H1 (cell line): ENCODE measurements at regions not wholly inside any gene's neighbourhood (a gene's known extent, or its start where the extent isn't known, plus 50 kb on each side); places are given as distances from the start of the nearest gene placed in this dataset.

ENCODE experiments used
- CTCF ChIA-PET: fragments of 300-600 bp; sonication (Branson Sonifier 250); formaldehyde crosslinking; loops from one replicate; lab custom pipeline; 2021; ENCODE audit not compliant: partially characterized antibody; lab: Charles Lee
- POLR2A ChIA-PET: fragments of 300-600 bp; sonication (Branson Sonifier 250); formaldehyde crosslinking; loops from one replicate; lab custom pipeline; 2021; ENCODE audit warnings: inconsistent platforms; ENCODE audit not compliant: partially characterized antibody; lab: Charles Lee
- DNase-seq, 2 experiments: peaks; one replicate each; pipeline versions ENCODE4 v3.0.0 to v3.0.0-alpha.2; 2010 to 2022; ENCODE audit warnings: low spot score in 2 of 2, low read depth in 1 of 2, mixed read lengths in 1 of 2
- FAIRE-seq: peaks from 2 replicates; lab custom pipeline; 2011; peaks lifted over from hg19 to GRCh38; lab: Jason Lieb, UNC
- H2AFZ ChIP-seq: 2 replicates; pipeline ENCODE4 v1.8.1; 2012; ENCODE audit warnings: low read length, inconsistent platforms
- H2AK5ac ChIP-seq: 2 replicates; pipeline ENCODE4 v1.6.1; 2013; ENCODE audit warnings: low read depth, low read length
- H2BK120ac ChIP-seq: replicated peaks from 2 replicates; pipeline ENCODE3; 2013; ENCODE audit warnings: low read depth, low read length, inconsistent platforms
- H2BK12ac ChIP-seq: 2 replicates; pipeline ENCODE4 v1.6.1; 2013; ENCODE audit warnings: low read depth, low read length
- H2BK15ac ChIP-seq: 2 replicates; pipeline ENCODE4 v1.6.1; 2013; ENCODE audit warnings: low read length
- H2BK20ac ChIP-seq: 2 replicates; pipeline ENCODE4 v1.6.1; 2013; ENCODE audit warnings: low read length
- H2BK5ac ChIP-seq: 2 replicates; pipeline ENCODE4 v1.6.1; 2013; ENCODE audit warnings: low read depth, low read length
- H3K14ac ChIP-seq: 2 replicates; pipeline ENCODE4 v1.6.1; 2013; ENCODE audit warnings: inconsistent platforms; ENCODE audit not compliant: insufficient read length
- H3K18ac ChIP-seq: 2 replicates; pipeline ENCODE4 v1.6.1; 2013; ENCODE audit warnings: low read length; ENCODE audit errors: extremely low read depth
- H3K23ac ChIP-seq: 2 replicates; pipeline ENCODE4 v1.6.1; 2013; ENCODE audit warnings: inconsistent platforms; ENCODE audit not compliant: insufficient read length
- H3K23me2 ChIP-seq: 2 replicates; pipeline ENCODE4 v1.6.1; 2013; ENCODE audit warnings: low read depth, low read length
- H3K27ac ChIP-seq: 2 replicates; pipeline ENCODE4 v1.6.1; 2011; ENCODE audit warnings: low read depth, low read length, inconsistent platforms
- H3K27me3 ChIP-seq, 4 experiments: replicated peaks in 1 of 4; 1 replicate in 1 of 4; 2 replicates in 3 of 4; pipeline versions ENCODE4 v1.6.1 to v1.8.1; 2011 to 2013; ENCODE audit warnings: low read length in 3 of 4, mild to moderate bottlenecking in 3 of 4, inconsistent platforms in 2 of 4, mixed read lengths in 2 of 4, moderate library complexity in 1 of 4; ENCODE audit not compliant: control insufficient read depth in 3 of 4, insufficient read depth in 3 of 4; ENCODE audit errors: extremely low read depth in 1 of 4
- H3K36me3 ChIP-seq, 4 experiments: 2 replicates each; pipeline versions ENCODE4 v1.6.1 to v1.8.1; 2011 to 2013; ENCODE audit warnings: mild to moderate bottlenecking in 4 of 4, low read length in 3 of 4, moderate library complexity in 2 of 4, control low read depth in 1 of 4, inconsistent platforms in 1 of 4; ENCODE audit not compliant: insufficient read depth in 4 of 4, control insufficient read depth in 2 of 4
- H3K4ac ChIP-seq: replicated peaks from 2 replicates; pipeline ENCODE3; 2013; ENCODE audit warnings: low read length, low read depth, mixed read lengths, inconsistent platforms; ENCODE audit not compliant: insufficient read length
- H3K4me1 ChIP-seq, 4 experiments: replicated peaks in 1 of 4; 1 replicate in 1 of 4; 2 replicates in 3 of 4; pipeline versions ENCODE4 v1.6.1 to v1.8.1; 2011 to 2013; ENCODE audit warnings: low read length in 3 of 4, inconsistent platforms in 2 of 4, mixed read lengths in 1 of 4; ENCODE audit not compliant: insufficient read depth in 4 of 4, control insufficient read depth in 3 of 4
- H3K4me2 ChIP-seq, 2 experiments: 2 replicates each; pipeline versions ENCODE4 v1.6.1 to v1.8.1; 2011 to 2013; ENCODE audit warnings: low read depth in 2 of 2, low read length in 2 of 2, control low read depth in 1 of 2, inconsistent platforms in 1 of 2, mild to moderate bottlenecking in 1 of 2; ENCODE audit not compliant: insufficient read depth in 1 of 2
- H3K4me3 ChIP-seq, 4 experiments: fragments of 200-600, 300-600 bp in 1 of 4; sonication (generic), shearing (Covaris generic), sonication (Bioruptor Twin) in 1 of 4; 2 replicates each; pipeline versions ENCODE4 v1.5.1 to v1.8.1; 2011 to 2016; ENCODE audit warnings: low read length in 4 of 4, low read depth in 3 of 4, control low read depth in 2 of 4, inconsistent platforms in 2 of 4, mild to moderate bottlenecking in 2 of 4, mixed read lengths in 1 of 4, moderate library complexity in 1 of 4; ENCODE audit not compliant: insufficient read depth in 2 of 4; ENCODE audit errors: extremely low read depth in 1 of 4
- H3K56ac ChIP-seq: replicated peaks from 2 replicates; pipeline ENCODE3; 2013; ENCODE audit warnings: low read depth, mild to moderate bottlenecking, mixed read lengths, low read length, inconsistent platforms; ENCODE audit not compliant: insufficient read length
- H3K79me1 ChIP-seq: 2 replicates; pipeline ENCODE4 v1.6.1; 2013; ENCODE audit warnings: low read depth, low read length, control low read depth
- H3K79me2 ChIP-seq, 2 experiments: 2 replicates each; pipeline versions ENCODE4 v1.6.1 to v1.8.1; 2012 to 2013; ENCODE audit warnings: low read length in 2 of 2, mild to moderate bottlenecking in 2 of 2, inconsistent platforms in 1 of 2; ENCODE audit not compliant: insufficient read depth in 2 of 2, control insufficient read depth in 1 of 2
- H3K9ac ChIP-seq, 4 experiments: replicated peaks in 1 of 4; 1 replicate in 1 of 4; 2 replicates in 3 of 4; pipeline versions ENCODE4 v1.6.1 to v1.8.1; 2011 to 2013; ENCODE audit warnings: low read depth in 3 of 4, low read length in 3 of 4, control low read depth in 2 of 4, mild to moderate bottlenecking in 2 of 4, moderate library complexity in 2 of 4, inconsistent platforms in 1 of 4; ENCODE audit errors: extremely low read depth in 1 of 4
- H3K9me3 ChIP-seq, 2 experiments: 2 replicates each; pipeline versions ENCODE4 v1.6.1 to v1.8.1; 2012 to 2013; ENCODE audit warnings: mild to moderate bottlenecking in 2 of 2, moderate library complexity in 2 of 2, control low read depth in 1 of 2, inconsistent platforms in 1 of 2, low read depth in 1 of 2, low read length in 1 of 2, mixed read lengths in 1 of 2; ENCODE audit not compliant: insufficient read depth in 2 of 2
- H4K20me1 ChIP-seq, 2 experiments: replicated peaks in 1 of 2; 2 replicates each; pipeline versions ENCODE3 to v1.8.1; 2011 to 2013; ENCODE audit warnings: inconsistent platforms in 2 of 2, low read length in 2 of 2, mild to moderate bottlenecking in 1 of 2; ENCODE audit not compliant: insufficient read depth in 2 of 2, control insufficient read depth in 1 of 2
- H4K5ac ChIP-seq: 2 replicates; pipeline ENCODE4 v1.6.1; 2013; ENCODE audit warnings: low read length, low read depth, mixed read lengths, inconsistent platforms; ENCODE audit not compliant: insufficient read length
- H4K8ac ChIP-seq: 2 replicates; pipeline ENCODE4 v1.8.0; 2013; ENCODE audit warnings: mild to moderate bottlenecking, moderate library complexity, low read length, inconsistent platforms; ENCODE audit not compliant: insufficient read depth; ENCODE audit errors: extremely low read depth
- H4K91ac ChIP-seq: replicated peaks from 2 replicates; pipeline ENCODE3; 2013; ENCODE audit warnings: low read length, mixed read lengths, inconsistent platforms; ENCODE audit not compliant: insufficient read length
- ATF2 ChIP-seq: IDR thresholded peaks from 2 replicates; pipeline ENCODE4 v1.6.1; 2012; ENCODE audit warnings: low read length, inconsistent platforms
- CTBP2 ChIP-seq: IDR thresholded peaks from 2 replicates; pipeline ENCODE4 v1.7.0; 2011; ENCODE audit warnings: borderline replicate concordance, mild to moderate bottlenecking, moderate library complexity, mixed read lengths, low read length; ENCODE audit not compliant: insufficient read depth, insufficient read length
- WGBS, 2 experiments: shearing (Covaris generic) in 1 of 2; methylation state at CpG; one replicate each; pipeline versions ENCODE4 v1.1.6 to v1.1.7; 2013 to 2015; ENCODE audit warnings: low lambda C conversion rate in 2 of 2, mixed read lengths in 2 of 2, inconsistent platforms in 1 of 2, low coverage in 1 of 2, missing lambda C conversion rate in 1 of 2; ENCODE audit not compliant: insufficient replicate concordance in 2 of 2, insufficient coverage in 1 of 2, insufficient read length in 1 of 2; ENCODE audit errors: extremely low coverage in 1 of 2, missing lambda C conversion rate in 1 of 2; 5-methylcytosine and 5-hydroxymethylcytosine counted together

GRCh38 chr3:59446775-59447465 is 397.1 kb upstream of the CFAP20DC start:
- H4K5ac ChIP-seq, result no peak overlapping the region
- no peak for FAIRE-seq

More at GRCh38 chr3:59446775-59447465, 397.1 kb upstream of the CFAP20DC start:
- no peak overlapping the region for H4K91ac ChIP-seq
- ChIA-PET POLR2A (no interaction called here), CTCF (no interaction called here)
- no peaks in the 10 kb centered on the region for H3K79me2 ChIP-seq
- H4K8ac ChIP-seq, result no peak overlapping the region
- H2BK120ac ChIP-seq, result no peak overlapping the region
- H3K18ac ChIP-seq, result no peak overlapping the region
- no peaks in the 10 kb centered on the region for H3K9me3 ChIP-seq
- H3K14ac ChIP-seq, result no peak overlapping the region
- no peak overlapping the region for H3K23ac ChIP-seq
- WGBS, 2 experiments, result 87% methylated on average over 6 of the region's 6 CpGs; no CpG with 5 or more reads in 1 of the 2 experiments
- no peaks in the 10 kb centered on the region for H4K20me1 ChIP-seq
- no peak for DNase-seq
- H2AFZ ChIP-seq, result no peak overlapping the region
- H3K4me1 ChIP-seq, result no peaks in the 10 kb centered on the region
- no peak overlapping the region for H2BK5ac ChIP-seq
- H3K56ac ChIP-seq, result no peak overlapping the region
- H3K4me3 ChIP-seq, result no peak overlapping the region
- no peak overlapping the region for H3K4me2 ChIP-seq
- no peak overlapping the region for H2BK15ac ChIP-seq
- no peak overlapping the region for H3K9ac ChIP-seq
- H2BK12ac ChIP-seq, result no peak overlapping the region
- H3K4ac ChIP-seq, result no peak overlapping the region
- no peak overlapping the region for H2AK5ac ChIP-seq
- no peaks in the 10 kb centered on the region; the same call in 1 of the 2 replicates for H3K23me2 ChIP-seq
- peaks cover 6 to 22% (median 18%) of the 10 kb centered on the region in 4 experiments for H3K27me3 ChIP-seq
- no peaks in the 10 kb centered on the region for H3K36me3 ChIP-seq
- H2BK20ac ChIP-seq, result no peak overlapping the region
- TF ChIP-seq CTBP2 (no peak), ATF2 (no peak)
- no peak overlapping the region for H3K27ac ChIP-seq
- H3K79me1 ChIP-seq, result no peaks in the 10 kb centered on the region
